Stimulated activated CD8-positive, alpha-beta memory T cell treated with anti-CD3 and anti-CD28 coated beads, Interleukin-15, amount 100 ng/mL, for 4 hours (primary cell): ENCODE measurements at regions not wholly inside any gene's neighbourhood (a gene's known extent, or its start where the extent isn't known, plus 50 kb on each side); places are given as distances from the start of the nearest gene placed in this dataset.

ENCODE experiments used
- DNase-seq, 2 donors: peaks; one replicate each; pipeline ENCODE4 v3.0.0-alpha.2; 2020; ENCODE audit warnings: low read depth in 2 of 2

GRCh38 chr7:33813331-33813730 is 92.0 kb upstream of the BMPER start:
- DNase-seq, result no peak

GRCh38 chr7:33814400-33814799 is 90.9 kb upstream of the BMPER start:
- DNase-seq, result no peak

GRCh38 chr7:33814936-33815335 is 90.4 kb upstream of the BMPER start:
- no peak for DNase-seq

GRCh38 chr7:33815336-33815735 is 90.0 kb upstream of the BMPER start:
- DNase-seq, result no peak

- no peak for DNase-seq
These were observed 89.2 kb upstream of the BMPER start for GRCh38 chr7:33816106-33816505.

- no peak for DNase-seq
These were observed 85.7 kb upstream of the BMPER start for GRCh38 chr7:33819658-33820057.

GRCh38 chr7:33820206-33820605 is 85.1 kb upstream of the BMPER start:
- DNase-seq, result no peak

- no peak for DNase-seq
These were observed 83.4 kb upstream of the BMPER start for GRCh38 chr7:33821970-33822369.

- no peak for DNase-seq
These were observed 81.4 kb upstream of the BMPER start for GRCh38 chr7:33823913-33824312.

- DNase-seq, result no peak
These were observed 80.4 kb upstream of the BMPER start for GRCh38 chr7:33824911-33825459.

- DNase-seq, result no peak
These were observed 79.7 kb upstream of the BMPER start for GRCh38 chr7:33825644-33826043.

- no peak for DNase-seq
These were observed 75.8 kb upstream of the BMPER start for GRCh38 chr7:33829536-33829935.

- DNase-seq, result no peak
These were observed 73.8 kb upstream of the BMPER start for GRCh38 chr7:33831389-33832141.

- no peak for DNase-seq
These were observed 73.0 kb upstream of the BMPER start for GRCh38 chr7:33832271-33832721.

GRCh38 chr7:33836797-33837355 is 68.5 kb upstream of the BMPER start:
- no peak for DNase-seq

- DNase-seq, result no peak
These were observed 67.9 kb upstream of the BMPER start for GRCh38 chr7:33837356-33837851.

GRCh38 chr7:33841031-33841430 is 64.3 kb upstream of the BMPER start:
- no peak for DNase-seq

GRCh38 chr7:33841705-33842129 is 63.6 kb upstream of the BMPER start:
- DNase-seq, result no peak

- no peak for DNase-seq
These were observed 63.2 kb upstream of the BMPER start for GRCh38 chr7:33842150-33842549.

- no peak for DNase-seq
These were observed 59.3 kb upstream of the BMPER start for GRCh38 chr7:33845991-33846509.

- no peak for DNase-seq
These were observed 56.3 kb upstream of the BMPER start for GRCh38 chr7:33849004-33849403.

GRCh38 chr7:33849971-33850559 is 55.3 kb upstream of the BMPER start:
- no peak for DNase-seq
